ENCODE measurements at regions not wholly inside any gene's neighbourhood (a gene's known extent, or its start where the extent isn't known, plus 50 kb on each side); places are given as distances from the start of the nearest gene placed in this dataset.

DNA sequence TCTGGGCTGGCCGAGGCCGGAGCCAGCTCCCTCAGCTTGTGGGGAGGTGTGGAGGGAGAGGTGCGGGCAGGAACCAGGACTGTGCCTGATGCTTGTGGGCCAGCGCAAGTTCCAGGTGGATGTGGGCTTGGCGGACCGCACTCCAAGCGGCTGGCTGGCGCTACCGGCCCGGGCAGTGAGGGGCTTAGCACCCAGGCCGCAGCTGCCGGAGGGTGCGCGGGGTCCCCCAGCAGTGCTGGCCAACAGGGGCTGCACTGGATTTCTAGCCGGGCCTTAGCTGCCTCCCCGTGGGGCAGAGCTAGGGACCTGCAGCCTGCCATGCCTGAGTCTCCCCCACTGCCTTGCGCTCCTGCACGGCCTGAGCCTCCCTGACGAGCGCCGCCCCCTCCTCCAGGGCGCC lies 242.8 kb downstream of the CCSER2 start:
- no peak for DNase-seq (ENCODE audit: low spot score)
- TF ChIP-seq, protein P1, sequence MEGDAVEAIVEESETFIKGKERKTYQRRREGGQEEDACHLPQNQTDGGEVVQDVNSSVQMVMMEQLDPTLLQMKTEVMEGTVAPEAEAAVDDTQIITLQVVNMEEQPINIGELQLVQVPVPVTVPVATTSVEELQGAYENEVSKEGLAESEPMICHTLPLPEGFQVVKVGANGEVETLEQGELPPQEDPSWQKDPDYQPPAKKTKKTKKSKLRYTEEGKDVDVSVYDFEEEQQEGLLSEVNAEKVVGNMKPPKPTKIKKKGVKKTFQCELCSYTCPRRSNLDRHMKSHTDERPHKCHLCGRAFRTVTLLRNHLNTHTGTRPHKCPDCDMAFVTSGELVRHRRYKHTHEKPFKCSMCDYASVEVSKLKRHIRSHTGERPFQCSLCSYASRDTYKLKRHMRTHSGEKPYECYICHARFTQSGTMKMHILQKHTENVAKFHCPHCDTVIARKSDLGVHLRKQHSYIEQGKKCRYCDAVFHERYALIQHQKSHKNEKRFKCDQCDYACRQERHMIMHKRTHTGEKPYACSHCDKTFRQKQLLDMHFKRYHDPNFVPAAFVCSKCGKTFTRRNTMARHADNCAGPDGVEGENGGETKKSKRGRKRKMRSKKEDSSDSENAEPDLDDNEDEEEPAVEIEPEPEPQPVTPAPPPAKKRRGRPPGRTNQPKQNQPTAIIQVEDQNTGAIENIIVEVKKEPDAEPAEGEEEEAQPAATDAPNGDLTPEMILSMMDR (IDR thresholded peaks at IDR 0.05; ENCODE audit: borderline replicate concordance, control extremely low read depth, extremely low read depth, insufficient read depth, missing control alignments): no peak
- in situ Hi-C loops (cut with MboI; ENCODE audit: low sequenced_read_pairs, unreplicated experiment): no loop called here

DNA sequence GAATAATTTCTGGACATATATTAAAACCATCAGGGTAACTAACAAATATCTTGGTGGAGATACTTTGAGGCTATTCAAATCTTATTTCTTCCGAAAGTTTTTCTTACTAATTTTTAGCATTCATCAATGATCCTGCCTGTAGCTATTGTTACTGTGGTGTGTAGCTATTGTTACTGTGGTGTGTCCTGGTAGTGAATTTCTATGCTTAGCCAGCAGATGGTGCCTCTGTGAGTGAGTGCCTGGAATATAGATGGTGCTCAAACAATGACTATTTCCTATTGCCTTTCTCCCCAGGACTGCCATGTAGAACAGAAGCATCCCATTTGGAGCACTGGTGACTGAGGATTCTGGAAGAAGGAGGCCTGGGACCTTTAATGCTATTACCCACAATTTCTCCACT lies 245.7 kb downstream of the CCSER2 start:
- in situ Hi-C loops (cut with MboI; ENCODE audit: low sequenced_read_pairs, unreplicated experiment): no loop called here
- TF ChIP-seq, protein P1 (IDR thresholded peaks at IDR 0.05; ENCODE audit: borderline replicate concordance, control extremely low read depth, extremely low read depth, insufficient read depth, missing control alignments): no peak
- no peak for DNase-seq (ENCODE audit: low spot score)

DNA sequence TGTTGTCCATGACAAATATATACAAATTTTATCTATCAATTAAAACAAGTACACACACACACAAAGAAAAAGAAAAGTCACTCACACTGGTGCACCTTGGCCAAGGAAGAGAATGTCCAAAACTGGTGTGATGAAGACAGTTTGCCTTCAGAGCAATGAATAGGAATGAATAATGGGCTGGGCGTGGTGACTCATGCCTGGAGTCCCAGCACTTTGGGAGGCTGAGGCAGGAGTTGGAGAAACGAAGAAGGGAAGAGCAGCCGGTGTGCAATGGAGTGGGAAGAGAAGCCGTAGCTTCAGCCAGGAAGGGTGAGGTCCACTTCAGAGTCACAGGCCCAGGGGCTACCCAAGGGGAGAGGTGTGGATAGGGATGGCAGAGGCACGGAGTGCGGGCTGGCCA lies 253.6 kb downstream of the CCSER2 start:
- DNase-seq (ENCODE audit: low spot score): no peak
- in situ Hi-C loops (cut with MboI; ENCODE audit: low sequenced_read_pairs, unreplicated experiment): no loop called here
- TF ChIP-seq, protein P1 (IDR thresholded peaks at IDR 0.05; ENCODE audit: borderline replicate concordance, control extremely low read depth, extremely low read depth, insufficient read depth, missing control alignments): no peak

DNA sequence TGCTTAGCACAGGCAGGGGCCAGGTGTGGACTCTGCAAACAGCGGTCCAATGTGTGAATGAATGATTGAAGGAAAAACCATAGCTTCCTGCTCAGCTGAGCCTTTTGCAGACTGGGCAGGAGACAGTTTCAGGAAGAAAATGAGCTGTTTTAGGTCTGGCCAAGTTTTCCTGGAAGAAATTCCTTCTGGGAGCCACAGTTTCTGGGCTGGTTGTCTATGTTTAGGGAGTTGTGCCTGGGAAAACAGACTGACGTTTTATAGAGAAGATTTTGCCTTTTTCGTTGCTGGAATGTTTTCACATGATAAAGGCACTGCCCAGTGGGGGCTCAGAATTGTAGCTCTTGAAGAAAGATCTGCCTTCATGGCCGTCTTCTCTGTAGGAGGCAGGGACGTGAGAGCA lies 255.1 kb downstream of the CCSER2 start:
- DNase-seq (ENCODE audit: low spot score): no peak
- in situ Hi-C loops (cut with MboI; ENCODE audit: low sequenced_read_pairs, unreplicated experiment): no loop called here
- TF ChIP-seq, protein P1 (IDR thresholded peaks at IDR 0.05; ENCODE audit: borderline replicate concordance, control extremely low read depth, extremely low read depth, insufficient read depth, missing control alignments): no peak

DNA sequence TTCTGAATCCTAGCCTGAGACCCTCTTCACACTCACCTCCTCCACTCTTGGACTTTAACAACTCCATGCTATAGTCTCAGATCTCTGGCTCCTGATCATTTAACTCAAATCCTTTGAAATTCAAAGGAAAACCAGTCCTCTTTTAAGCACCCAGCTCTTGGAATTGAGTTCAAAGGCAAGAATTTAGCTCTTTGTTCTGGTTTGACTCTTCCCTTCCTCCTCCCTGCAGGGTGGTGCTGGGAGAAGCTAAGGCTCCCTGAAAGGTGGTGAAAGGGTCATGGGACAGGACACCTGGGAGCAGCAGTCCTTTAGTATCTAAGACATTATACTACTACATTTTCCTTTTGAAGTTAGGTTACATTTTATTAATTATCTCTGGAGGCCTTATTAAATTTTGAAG lies 259.4 kb downstream of the CCSER2 start:
- no peak for DNase-seq (ENCODE audit: low spot score)
- in situ Hi-C loops (cut with MboI; ENCODE audit: low sequenced_read_pairs, unreplicated experiment): no loop called here

DNA sequence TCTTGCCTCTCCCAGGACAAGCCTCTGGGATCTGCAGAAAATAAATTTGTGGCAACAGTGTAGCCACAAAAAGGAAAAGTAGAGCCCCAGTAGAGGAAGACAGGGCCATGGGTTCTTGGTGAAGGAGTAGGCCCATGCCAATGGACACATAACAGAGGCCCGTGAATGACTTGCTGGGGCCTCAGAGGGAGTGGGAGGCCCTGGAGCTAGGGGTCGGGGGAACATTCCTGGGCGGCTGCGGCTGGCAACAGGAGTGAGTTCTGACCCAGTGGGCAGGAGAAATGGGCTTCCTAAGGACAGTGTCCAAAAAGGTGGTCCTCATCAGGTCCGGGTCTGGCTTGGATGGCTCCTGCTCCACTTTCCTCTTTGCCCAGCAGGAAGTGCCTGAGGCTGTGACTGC lies 260.0 kb downstream of the CCSER2 start:
- DNase-seq (ENCODE audit: low spot score): no peak
- TF ChIP-seq, protein P1 (IDR thresholded peaks at IDR 0.05; ENCODE audit: borderline replicate concordance, control extremely low read depth, extremely low read depth, insufficient read depth, missing control alignments): no peak
- in situ Hi-C loops (cut with MboI; ENCODE audit: low sequenced_read_pairs, unreplicated experiment): no loop called here

More for the DNA sequence above, 259.4 kb downstream of the CCSER2 start:
- TF ChIP-seq, protein P1 (IDR thresholded peaks at IDR 0.05; ENCODE audit: borderline replicate concordance, control extremely low read depth, extremely low read depth, insufficient read depth, missing control alignments): no peak

DNA sequence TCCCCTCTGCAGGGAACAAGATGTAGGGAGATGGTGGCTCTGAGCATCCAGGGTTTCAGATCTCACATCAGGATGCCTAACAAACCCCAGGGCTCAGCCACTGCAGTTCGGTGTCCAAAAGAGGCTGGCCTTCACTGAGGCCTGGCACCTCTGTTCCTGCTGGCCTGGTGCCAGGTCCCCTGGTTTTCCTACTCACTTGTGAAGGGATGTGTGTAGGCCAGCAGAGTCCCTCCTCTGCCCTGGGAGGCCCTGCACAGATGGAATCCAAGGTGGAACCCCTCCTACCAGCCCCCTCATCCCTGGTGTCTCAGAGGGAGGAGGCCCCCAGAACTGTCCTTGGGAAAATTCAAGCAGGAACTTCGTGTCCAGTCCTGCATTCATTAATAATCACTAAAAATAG lies 260.6 kb downstream of the CCSER2 start:
- TF ChIP-seq, protein P1 (IDR thresholded peaks at IDR 0.05; ENCODE audit: borderline replicate concordance, control extremely low read depth, extremely low read depth, insufficient read depth, missing control alignments): no peak
- in situ Hi-C loops (cut with MboI; ENCODE audit: low sequenced_read_pairs, unreplicated experiment): no loop called here
- no peak for DNase-seq (ENCODE audit: low spot score)

All from GM13976 (cell line).